Muscle layer of duodenum (tissue), 2 donors: ENCODE measurements at regions not wholly inside any gene's neighbourhood (a gene's known extent, or its start where the extent isn't known, plus 50 kb on each side); places are given as distances from the start of the nearest gene placed in this dataset.
"Not testable (repeated sequence)": the region's sequence is repeated elsewhere in the genome, so short reads cannot be mapped to it uniquely, and the experiment has no call there.

ENCODE experiments used
- H3K27ac ChIP-seq: one replicate; pipeline ENCODE4 v1.7.0; 2013; ENCODE audit warnings: mild to moderate bottlenecking, low read length
- H3K27me3 ChIP-seq: one replicate; pipeline ENCODE4 v1.7.0; 2013; ENCODE audit warnings: low read depth, mild to moderate bottlenecking, control low read depth, low read length
- H3K36me3 ChIP-seq, 2 donors: one replicate each; pipeline ENCODE4 v1.7.0; 2013; ENCODE audit warnings: low read length in 2 of 2, control low read depth in 1 of 2, mild to moderate bottlenecking in 1 of 2; ENCODE audit not compliant: insufficient read depth in 2 of 2, control insufficient read depth in 1 of 2
- H3K4me1 ChIP-seq, 2 donors: one replicate each; pipeline ENCODE4 v1.7.0; 2013; ENCODE audit warnings: low read length in 2 of 2, mild to moderate bottlenecking in 2 of 2, control low read depth in 1 of 2, moderate library complexity in 1 of 2; ENCODE audit not compliant: insufficient read depth in 2 of 2, control insufficient read depth in 1 of 2
- H3K4me3 ChIP-seq, 2 donors: one replicate each; pipeline ENCODE4 v1.7.0; 2013; ENCODE audit warnings: low read length in 2 of 2, low read depth in 1 of 2, mild to moderate bottlenecking in 1 of 2
- H3K9me3 ChIP-seq, 2 donors: one replicate each; pipeline ENCODE4 v1.7.0; 2013; ENCODE audit warnings: low read length in 2 of 2, control low read depth in 1 of 2, mild to moderate bottlenecking in 1 of 2; ENCODE audit not compliant: control insufficient read depth in 1 of 2
- donor health status: healthy.

DNA sequence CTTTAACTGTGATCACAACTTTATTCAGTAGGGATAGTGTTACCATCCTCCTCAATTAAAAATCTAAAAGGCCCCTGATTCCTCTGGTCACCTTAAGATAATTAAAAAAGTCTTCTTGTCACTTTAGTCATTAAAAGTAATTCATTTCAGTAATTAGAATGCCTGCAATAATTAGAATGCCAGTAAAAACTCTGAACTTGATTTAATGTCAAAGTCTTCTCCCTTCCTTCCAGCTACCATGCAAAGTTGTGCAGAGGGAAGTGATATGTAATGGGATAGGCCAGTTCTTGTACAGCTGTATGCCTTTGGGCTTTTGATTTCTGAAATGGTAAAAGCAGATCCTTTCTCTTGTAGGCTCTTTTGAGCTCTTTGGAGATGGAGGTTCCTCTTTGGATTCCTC, 417.2 kb downstream of the ADAM29 start:
- H3K27me3 ChIP-seq: no peaks in the 10 kb centered on the region
- H3K4me1 ChIP-seq: no peaks in the 10 kb centered on the region
- no peak overlapping the region for H3K27ac ChIP-seq
- H3K9me3 ChIP-seq: no peaks in the 10 kb centered on the region
- H3K36me3 ChIP-seq: no peaks in the 10 kb centered on the region
- H3K4me3 ChIP-seq: no peak overlapping the region

DNA sequence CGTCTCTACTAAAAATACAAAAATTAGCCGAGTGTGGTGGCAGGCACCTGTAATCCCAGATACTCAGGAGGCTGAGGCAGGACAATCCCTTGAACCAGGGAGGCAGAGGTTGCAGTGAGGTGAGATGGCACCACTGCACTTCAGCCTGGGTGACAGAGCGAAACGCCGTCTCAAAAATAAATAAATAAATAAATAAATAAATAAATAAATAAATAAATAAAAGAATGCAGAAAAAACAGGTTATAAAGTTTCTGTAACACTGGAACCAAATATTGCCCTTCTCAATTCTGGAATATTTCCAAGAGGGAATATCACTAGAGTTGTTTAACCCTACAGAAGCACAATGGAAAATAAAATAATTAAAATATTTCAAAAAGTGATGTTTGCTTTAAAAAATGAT, 418.4 kb downstream of the ADAM29 start:
- H3K4me1 ChIP-seq, H3K36me3 ChIP-seq, H3K27ac ChIP-seq, H3K4me3 ChIP-seq, H3K9me3 ChIP-seq, H3K27me3 ChIP-seq: not testable (repeated sequence)

DNA sequence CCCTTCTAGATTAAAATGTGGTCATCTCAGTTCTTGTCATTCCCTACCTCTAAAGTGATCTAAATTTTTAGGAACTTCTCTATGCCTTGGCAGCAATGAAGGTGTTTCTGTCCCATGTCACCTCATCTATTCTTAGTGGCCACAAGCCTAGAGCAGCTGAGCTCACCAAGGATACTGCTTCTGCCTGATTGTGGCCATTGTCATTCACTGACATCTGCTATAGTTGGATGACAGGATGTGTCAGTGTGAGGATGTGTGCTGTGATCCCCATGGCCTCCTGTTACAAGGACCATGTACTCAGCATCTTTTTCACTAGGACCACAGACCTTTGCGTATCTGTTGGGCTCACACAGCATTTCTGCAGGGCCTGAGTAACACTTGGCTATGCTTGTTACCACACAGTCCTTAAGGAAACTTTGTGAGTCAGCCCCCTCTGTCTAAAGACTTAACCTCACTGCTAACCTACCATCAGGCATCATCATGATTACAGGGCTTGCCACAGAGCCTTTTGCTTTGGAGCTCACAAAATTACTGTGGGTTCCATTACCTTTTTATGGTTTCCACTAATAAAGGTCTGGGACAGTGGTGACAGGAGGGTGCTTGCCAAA, 421.0 kb downstream of the ADAM29 start:
- no peaks in the 10 kb centered on the region for H3K27me3 ChIP-seq
- no peak overlapping the region for H3K4me3 ChIP-seq
- H3K36me3 ChIP-seq: no peaks in the 10 kb centered on the region
- H3K27ac ChIP-seq: no peak overlapping the region
- H3K9me3 ChIP-seq: peaks cover 0 to 7% of the 10 kb centered on the region in 2 donors
- no peaks in the 10 kb centered on the region for H3K4me1 ChIP-seq

DNA sequence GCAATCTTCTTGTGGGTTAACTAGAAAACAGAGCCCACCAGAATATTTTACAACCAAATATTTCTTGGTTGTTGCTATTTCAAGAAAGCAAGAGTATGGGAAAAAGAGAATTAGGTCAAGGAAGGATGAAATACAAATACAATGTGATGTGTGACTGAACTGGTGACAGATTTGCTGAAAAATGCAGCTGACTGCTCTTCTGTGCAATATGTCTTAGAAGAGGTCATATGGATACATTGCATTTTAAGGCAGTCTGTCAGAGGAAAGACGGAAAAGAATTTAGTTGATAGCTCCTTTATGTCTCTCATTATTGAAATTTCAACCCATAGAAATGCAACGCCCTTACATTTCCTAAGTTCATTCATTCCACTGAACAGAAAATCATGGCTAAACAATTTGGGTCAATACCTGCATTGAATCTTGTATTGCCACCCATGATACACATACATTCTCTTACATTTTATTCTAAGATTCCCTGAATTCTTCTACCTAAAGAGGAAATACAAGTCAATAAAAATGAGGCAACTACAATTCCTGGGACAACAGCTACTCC, 423.1 kb downstream of the ADAM29 start:
- Histone ChIP-seq H3K27me3 (no peaks in the 10 kb centered on the region), H3K36me3 (no peaks in the 10 kb centered on the region), H3K27ac (no peak overlapping the region), H3K4me3 (no peak overlapping the region), H3K9me3 (peaks cover 2 to 7% of the 10 kb centered on the region in 2 donors), H3K4me1 (no peaks in the 10 kb centered on the region)

DNA sequence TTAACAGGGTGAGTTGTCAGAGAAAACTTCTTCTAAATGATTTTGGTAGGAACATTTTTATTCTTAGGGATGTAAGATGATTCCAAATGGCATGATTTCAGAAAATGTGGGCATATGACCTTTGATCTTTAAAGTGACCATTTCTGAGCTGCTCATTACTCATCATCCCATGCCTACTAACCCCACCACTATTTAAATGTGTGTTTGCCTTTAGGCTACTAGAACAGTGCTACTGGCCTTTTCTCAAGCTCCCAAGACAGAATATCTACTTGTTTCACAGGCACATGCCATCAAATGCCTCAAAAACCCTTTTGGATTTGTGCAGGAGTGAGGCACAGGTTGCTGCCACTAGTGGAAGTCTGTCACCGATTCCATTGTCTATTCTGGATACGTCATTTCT, 428.2 kb downstream of the ADAM29 start:
- Histone ChIP-seq H3K36me3 (no peaks in the 10 kb centered on the region), H3K9me3 (peaks cover 6 to 7% of the 10 kb centered on the region in 2 donors), H3K27ac (no peak overlapping the region), H3K27me3 (no peaks in the 10 kb centered on the region), H3K4me3 (no peak overlapping the region), H3K4me1 (no peaks in the 10 kb centered on the region)

DNA sequence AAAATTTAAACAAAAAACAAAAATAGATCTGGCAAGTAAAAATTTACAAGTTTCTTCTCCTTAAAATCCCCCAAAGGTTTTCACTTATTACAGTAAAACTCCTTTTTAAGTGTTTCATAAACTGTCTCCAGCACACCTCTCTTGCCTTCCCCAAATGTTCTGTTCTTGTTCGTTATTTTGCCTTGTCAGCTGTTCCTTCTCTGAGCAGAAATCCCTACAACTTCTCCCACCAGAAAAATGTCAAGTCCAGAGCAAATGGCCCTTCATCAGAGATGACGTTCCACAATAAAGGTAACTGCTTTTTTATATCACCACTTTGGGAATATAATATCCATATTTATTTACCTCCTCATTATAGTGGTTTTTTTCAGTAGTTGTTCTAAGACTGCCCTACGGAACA, 432.1 kb downstream of the ADAM29 start:
- no peak overlapping the region for H3K27ac ChIP-seq
- no peaks in the 10 kb centered on the region for H3K27me3 ChIP-seq
- H3K9me3 ChIP-seq: peaks cover 0 to 6% of the 10 kb centered on the region in 2 donors
- H3K4me3 ChIP-seq: no peak overlapping the region
- H3K4me1 ChIP-seq: no peaks in the 10 kb centered on the region
- H3K36me3 ChIP-seq: no peaks in the 10 kb centered on the region

DNA sequence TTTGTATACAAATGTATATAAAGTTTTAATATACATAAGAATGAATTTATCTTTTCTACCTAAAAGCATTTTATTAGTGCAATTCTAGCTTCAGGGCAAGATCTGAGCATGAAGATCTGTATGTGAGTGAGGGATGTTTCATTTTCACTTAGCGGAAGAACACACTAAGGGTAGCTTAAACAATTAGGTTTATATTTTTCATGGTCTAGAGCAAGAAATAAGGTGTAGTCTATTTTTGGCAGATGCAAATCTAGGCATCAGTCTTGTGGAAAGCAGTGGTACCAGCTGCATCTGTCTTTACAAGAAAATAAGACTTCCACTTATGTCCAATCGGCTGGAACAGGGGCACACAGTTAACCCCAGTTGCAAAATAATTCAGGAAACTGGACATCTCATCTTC, 433.3 kb downstream of the ADAM29 start:
- no peaks in the 10 kb centered on the region for H3K36me3 ChIP-seq
- no peaks in the 10 kb centered on the region for H3K4me1 ChIP-seq
- H3K9me3 ChIP-seq: peaks cover 0 to 2% of the 10 kb centered on the region in 2 donors
- no peak overlapping the region for H3K27ac ChIP-seq
- no peak overlapping the region for H3K4me3 ChIP-seq
- no peaks in the 10 kb centered on the region for H3K27me3 ChIP-seq

DNA sequence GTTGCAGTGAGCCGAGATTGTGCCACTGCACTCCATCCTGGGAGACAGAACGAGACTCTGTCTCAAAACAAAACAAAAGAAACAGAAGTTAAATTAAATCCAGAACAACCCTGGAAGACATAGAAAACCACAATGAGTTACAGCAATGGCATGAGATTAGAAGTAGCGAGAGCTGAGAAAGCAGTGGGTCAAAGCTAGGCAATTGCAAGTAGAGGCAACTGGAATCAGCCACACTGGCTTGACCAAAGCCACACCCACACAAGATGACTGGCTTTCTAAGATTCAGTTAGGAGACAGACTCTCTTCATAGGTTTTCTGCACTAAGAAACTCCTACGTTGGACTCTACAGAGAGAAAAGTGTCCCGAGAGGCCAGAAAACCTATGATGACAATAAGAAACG, 443.0 kb downstream of the GPM6A start:
- no peak overlapping the region for H3K27ac ChIP-seq
- no peak overlapping the region for H3K4me3 ChIP-seq
- H3K36me3 ChIP-seq: no peaks in the 10 kb centered on the region
- H3K9me3 ChIP-seq: no peaks in the 10 kb centered on the region
- no peaks in the 10 kb centered on the region for H3K4me1 ChIP-seq
- no peaks in the 10 kb centered on the region for H3K27me3 ChIP-seq

DNA sequence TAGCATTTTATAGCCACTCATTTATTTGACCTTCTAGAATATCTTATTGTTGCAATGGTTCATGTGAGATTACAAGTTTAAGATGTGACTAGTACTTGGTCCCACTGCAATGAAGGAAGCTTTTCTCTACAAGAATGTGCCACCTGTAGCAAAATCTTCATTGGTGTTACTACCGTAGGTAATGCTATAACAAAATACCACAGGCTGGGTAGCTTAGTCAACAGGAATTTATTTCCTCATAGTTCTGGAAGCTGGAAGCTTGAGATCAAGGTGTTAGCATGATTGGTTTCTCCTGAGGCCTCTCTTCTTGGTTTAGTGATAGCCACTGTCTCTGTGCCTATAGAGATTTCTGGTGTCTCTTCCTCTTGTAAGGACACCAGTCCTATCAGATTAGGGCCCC, 441.0 kb downstream of the GPM6A start:
- no peaks in the 10 kb centered on the region for H3K36me3 ChIP-seq
- no peaks in the 10 kb centered on the region for H3K9me3 ChIP-seq
- no peak overlapping the region for H3K27ac ChIP-seq
- no peaks in the 10 kb centered on the region for H3K4me1 ChIP-seq
- H3K27me3 ChIP-seq: no peaks in the 10 kb centered on the region
- H3K4me3 ChIP-seq: no peak overlapping the region

DNA sequence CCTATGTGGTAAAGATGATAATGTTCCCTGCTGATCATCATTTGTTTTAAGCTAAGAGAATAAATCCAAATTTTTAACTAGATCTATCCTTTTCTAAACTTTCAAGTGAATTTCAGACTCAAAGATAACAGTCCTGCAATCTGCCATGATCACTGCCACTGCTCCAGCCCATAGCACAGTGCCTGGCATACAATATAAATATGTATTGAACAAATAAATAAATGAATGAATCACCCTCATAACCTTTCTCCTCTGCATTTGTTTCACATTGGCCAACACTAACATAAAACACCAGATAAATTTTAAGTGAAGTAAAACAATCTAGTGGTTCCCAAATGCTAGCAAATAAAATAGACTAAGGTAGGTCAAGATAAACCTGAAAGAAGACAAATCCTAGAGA, 439.0 kb downstream of the GPM6A start:
- Histone ChIP-seq H3K4me1 (no peaks in the 10 kb centered on the region), H3K9me3 (no peaks in the 10 kb centered on the region), H3K4me3 (no peak overlapping the region), H3K36me3 (no peaks in the 10 kb centered on the region), H3K27me3 (no peaks in the 10 kb centered on the region), H3K27ac (no peak overlapping the region)

DNA sequence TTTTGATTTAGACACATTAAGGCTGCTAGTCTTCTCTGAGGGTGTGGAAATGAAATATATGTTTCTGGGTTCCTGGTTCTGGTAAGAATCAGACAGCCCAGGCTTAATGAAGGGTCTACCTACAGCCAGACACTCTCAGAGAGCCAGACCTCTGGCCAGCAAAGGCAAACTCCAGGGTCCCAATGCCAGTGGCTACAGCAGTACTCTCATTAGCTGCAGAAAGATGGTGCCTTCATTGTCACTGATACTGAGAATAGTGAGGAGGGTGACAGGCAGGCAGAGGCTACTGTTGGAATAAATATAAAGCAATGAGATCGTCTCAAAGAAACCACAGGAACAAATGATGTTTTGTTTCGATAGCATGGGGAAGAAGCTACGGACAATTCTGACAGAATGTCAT, 437.6 kb downstream of the GPM6A start:
- no peaks in the 10 kb centered on the region for H3K4me1 ChIP-seq
- H3K9me3 ChIP-seq: no peaks in the 10 kb centered on the region
- no peak overlapping the region for H3K27ac ChIP-seq
- H3K27me3 ChIP-seq: no peaks in the 10 kb centered on the region
- no peak overlapping the region for H3K4me3 ChIP-seq
- no peaks in the 10 kb centered on the region for H3K36me3 ChIP-seq

DNA sequence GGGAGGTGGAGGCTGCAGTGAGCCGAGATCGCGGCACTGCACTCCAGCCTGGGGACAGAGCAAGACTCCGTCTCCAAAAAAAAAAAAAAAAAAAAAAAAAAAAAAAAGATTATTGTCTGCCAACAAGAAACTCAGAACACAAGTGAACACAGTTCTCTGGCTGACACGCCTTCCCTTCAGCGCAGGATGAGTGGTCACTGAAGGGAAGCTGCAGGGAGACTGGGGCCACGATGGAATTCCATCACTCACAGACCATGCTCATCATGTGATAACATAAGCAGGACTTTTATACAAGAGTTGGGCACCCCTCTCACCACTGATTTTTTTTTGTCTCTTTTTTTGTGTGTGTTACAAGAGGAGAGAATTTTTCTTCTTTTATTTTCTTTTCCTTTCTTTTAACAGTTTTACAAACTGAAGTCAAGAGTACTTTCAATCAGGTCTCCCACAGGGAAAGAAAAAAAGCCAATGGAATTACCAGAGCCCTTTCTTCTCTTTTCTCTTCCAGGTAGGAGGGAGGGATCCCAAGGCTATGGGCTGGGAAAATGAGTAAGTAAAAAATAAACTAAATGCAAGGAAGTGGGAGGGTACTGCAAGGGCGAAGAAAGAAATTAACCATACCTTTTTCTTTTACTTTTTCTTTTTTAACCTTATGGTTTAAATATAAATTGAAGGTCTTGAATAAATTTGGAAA, 435.6 kb downstream of the GPM6A start:
- Histone ChIP-seq H3K27me3 (no peaks in the 10 kb centered on the region), H3K9me3 (no peaks in the 10 kb centered on the region), H3K4me3 (no peak overlapping the region), H3K36me3 (no peaks in the 10 kb centered on the region), H3K27ac (no peak overlapping the region), H3K4me1 (no peaks in the 10 kb centered on the region)
